ENCODE measurements at regions not wholly inside any gene's neighbourhood (a gene's known extent, or its start where the extent isn't known, plus 50 kb on each side); places are given as distances from the start of the nearest gene placed in this dataset.

DNA sequence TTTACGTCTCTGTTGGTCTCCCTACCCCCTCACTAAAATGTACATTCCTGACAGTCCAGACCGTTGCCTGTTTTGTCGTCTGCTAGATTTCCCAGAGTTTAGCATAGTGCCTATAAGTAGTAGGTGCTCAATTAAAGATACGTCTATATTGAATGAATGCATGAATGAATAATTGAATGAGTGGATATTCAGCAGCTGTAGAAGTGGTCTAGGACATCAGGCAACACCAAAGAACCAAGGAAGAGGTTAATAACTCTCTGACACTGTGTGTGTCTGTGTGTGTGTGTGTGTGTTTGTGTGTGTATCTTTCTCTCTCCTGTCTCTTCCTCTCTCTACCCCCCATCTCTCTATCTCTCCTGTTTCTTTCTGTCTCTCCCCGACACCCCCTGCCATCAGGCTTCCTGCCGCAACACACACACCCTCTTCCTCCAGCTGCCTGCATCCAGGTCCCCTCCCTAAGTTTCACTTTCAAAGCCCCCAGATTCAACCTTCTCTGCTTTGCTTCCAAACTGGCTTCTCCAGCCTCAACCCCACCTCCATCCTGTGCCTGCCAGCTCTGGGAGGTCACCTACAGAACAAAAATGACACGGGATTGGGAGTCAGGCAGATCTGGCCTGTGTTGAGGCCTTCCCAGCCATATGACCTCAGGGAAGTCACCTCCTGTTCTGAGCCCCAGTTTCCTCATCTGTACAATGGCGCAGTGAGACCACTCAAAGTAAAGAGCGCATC lies 119.9 kb upstream of the NCOR2 start:
- H3K27ac ChIP-seq, result peak overlapping the region; percentile 82
- DNase-seq, result no peak

DNA sequence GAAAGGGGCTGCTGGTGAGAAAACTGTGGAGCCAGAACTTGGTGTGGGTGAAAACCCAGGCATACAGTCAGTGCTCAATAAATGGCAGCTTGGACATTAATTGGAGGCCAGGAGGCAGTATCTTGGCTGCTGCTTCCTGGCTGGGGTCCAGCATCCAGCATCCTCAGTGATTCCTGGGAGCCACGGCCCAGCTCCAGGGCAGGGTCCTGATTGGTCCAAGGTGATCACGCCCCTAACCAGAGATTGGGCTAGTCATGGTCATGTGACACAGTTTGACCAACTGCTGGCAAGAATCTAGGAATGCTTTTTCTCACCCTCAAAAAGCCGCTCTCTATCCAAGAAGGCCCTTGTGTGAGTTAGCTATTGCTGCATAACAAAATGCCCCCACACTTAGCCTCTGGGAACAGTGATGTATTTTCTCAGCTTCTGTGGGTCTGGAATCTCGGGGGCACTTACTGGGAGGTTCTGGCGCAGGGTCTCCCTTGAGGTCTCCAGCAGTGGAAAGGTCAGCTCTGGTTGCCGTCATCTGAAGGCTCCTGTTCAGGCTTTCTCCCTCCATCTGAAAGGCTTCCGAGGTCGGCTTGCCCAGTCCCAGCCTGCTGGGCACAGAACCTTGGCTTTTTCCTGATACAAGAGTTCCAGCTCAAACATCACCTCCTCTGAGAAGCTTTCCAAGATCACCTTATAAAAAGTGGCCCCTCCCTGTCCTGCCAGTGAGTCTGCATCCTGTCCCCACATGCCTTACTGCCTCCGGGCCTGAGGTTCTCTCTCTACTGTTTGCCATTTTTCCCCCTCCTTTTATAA lies 119.2 kb upstream of the NCOR2 start:
- H3K36me3 ChIP-seq, result no peaks in the 10 kb centered on the region
- H3K27ac ChIP-seq, result peak overlapping the region; percentile 82
- no peak for DNase-seq
- H3K9me3 ChIP-seq (ENCODE audit: severe bottlenecking), result peaks cover 3% of the 10 kb centered on the region
- no peak overlapping the region for H3K4me3 ChIP-seq (ENCODE audit: low read depth, low read length)
- H3K27me3 ChIP-seq (ENCODE audit: insufficient read depth, low read depth, severe bottlenecking), result no peaks in the 10 kb centered on the region
- TF ChIP-seq, protein P1, sequence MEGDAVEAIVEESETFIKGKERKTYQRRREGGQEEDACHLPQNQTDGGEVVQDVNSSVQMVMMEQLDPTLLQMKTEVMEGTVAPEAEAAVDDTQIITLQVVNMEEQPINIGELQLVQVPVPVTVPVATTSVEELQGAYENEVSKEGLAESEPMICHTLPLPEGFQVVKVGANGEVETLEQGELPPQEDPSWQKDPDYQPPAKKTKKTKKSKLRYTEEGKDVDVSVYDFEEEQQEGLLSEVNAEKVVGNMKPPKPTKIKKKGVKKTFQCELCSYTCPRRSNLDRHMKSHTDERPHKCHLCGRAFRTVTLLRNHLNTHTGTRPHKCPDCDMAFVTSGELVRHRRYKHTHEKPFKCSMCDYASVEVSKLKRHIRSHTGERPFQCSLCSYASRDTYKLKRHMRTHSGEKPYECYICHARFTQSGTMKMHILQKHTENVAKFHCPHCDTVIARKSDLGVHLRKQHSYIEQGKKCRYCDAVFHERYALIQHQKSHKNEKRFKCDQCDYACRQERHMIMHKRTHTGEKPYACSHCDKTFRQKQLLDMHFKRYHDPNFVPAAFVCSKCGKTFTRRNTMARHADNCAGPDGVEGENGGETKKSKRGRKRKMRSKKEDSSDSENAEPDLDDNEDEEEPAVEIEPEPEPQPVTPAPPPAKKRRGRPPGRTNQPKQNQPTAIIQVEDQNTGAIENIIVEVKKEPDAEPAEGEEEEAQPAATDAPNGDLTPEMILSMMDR (IDR thresholded peaks at IDR 0.05; ENCODE audit: low read depth, low read length), result no peak

More for the DNA sequence above, 119.9 kb upstream of the NCOR2 start:
- H3K4me3 ChIP-seq (ENCODE audit: low read depth, low read length), result no peak overlapping the region
- no peaks in the 10 kb centered on the region for H3K36me3 ChIP-seq
- TF ChIP-seq, protein P1 (IDR thresholded peaks at IDR 0.05; ENCODE audit: low read depth, low read length), result no peak
- H3K27me3 ChIP-seq (ENCODE audit: insufficient read depth, low read depth, severe bottlenecking), result no peaks in the 10 kb centered on the region
- H3K9me3 ChIP-seq (ENCODE audit: severe bottlenecking), result peaks cover 11% of the 10 kb centered on the region

DNA sequence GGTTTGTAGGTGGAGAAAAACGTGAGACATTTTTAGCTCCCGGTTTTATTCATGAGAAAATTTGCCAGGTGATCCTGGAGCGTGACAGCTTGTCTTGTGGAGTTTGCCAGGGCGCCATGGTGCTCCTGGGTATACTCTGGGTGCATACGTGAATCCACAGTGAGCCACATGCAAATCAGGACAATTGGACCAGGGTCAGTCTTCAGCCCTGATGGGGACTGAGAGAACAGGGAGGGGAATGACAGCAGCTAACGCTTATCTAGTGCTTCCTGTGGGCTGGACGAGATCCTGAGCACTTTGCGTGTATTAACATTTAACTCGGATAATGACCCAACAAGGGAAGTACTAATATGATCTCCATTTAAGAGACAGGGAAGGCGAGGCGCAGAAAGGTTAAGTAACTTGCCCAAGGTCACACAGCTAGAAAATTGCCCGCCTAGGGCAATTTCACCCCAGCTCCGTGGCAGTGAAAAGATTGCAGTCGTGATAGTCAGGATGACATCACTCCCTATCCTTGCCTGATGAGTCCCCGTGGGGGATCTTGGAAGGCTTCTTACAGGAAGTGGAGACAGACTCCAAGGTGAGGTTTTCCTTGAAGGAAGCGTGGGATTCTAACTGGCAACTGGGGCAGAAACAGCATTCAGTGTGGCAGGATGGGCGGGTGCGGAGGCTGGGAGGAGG lies 118.4 kb upstream of the NCOR2 start:
- no peak overlapping the region for H3K4me3 ChIP-seq (ENCODE audit: low read depth, low read length)
- no peaks in the 10 kb centered on the region for H3K9me3 ChIP-seq (ENCODE audit: severe bottlenecking)

DNA sequence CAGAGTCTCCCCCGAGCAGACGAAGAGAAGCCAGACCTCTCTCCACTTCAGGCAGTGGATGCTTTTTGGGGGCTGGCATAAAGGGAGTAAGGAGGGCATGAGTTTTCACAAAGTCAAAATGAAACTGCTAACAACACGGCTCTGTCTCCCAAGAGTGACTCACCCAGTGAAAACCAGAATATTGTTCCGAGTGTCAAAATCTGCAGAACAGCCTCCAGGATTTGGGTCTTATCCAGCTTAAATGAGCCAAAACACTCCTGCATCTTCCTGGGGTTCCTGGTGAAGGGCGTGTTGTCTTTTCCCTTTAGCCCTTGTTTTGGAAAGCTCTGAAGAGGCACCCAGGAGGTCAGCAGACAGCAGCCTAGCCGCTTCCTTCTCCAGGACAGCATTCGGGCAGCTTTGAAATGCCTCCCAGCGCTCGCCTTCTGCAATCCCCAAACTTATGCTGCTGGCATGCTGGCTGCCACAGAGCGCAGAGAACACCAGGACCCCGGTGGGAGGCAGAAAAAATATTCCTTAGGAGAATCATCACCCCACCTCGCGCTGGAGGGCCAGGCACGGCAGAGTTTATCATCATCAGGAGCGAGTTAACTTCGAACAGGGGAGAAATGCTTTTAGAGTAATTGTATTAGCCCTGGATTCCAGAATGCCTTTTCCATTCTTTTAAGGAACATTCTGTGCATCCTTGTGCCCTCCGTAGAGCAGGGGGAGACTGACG lies 117.7 kb upstream of the NCOR2 start:
- Histone ChIP-seq H3K27me3 (ENCODE audit: insufficient read depth, low read depth, severe bottlenecking) (no peaks in the 10 kb centered on the region), H3K27ac (peak overlapping the region; percentile 47), H3K9me3 (ENCODE audit: severe bottlenecking) (no peaks in the 10 kb centered on the region), H3K36me3 (no peaks in the 10 kb centered on the region), H3K4me3 (ENCODE audit: low read depth, low read length) (no peak overlapping the region)
- TF ChIP-seq, protein P1 (IDR thresholded peaks at IDR 0.05; ENCODE audit: low read depth, low read length), result no peak
- no peak for DNase-seq

More for the DNA sequence above, 118.4 kb upstream of the NCOR2 start:
- no peaks in the 10 kb centered on the region for H3K27me3 ChIP-seq (ENCODE audit: insufficient read depth, low read depth, severe bottlenecking)
- no peaks in the 10 kb centered on the region for H3K36me3 ChIP-seq
- no peak for DNase-seq
- TF ChIP-seq, protein P1 (IDR thresholded peaks at IDR 0.05; ENCODE audit: low read depth, low read length), result no peak
- H3K27ac ChIP-seq, result peak overlapping the region; percentile 47; the same call in 1 of the 2 replicates

DNA sequence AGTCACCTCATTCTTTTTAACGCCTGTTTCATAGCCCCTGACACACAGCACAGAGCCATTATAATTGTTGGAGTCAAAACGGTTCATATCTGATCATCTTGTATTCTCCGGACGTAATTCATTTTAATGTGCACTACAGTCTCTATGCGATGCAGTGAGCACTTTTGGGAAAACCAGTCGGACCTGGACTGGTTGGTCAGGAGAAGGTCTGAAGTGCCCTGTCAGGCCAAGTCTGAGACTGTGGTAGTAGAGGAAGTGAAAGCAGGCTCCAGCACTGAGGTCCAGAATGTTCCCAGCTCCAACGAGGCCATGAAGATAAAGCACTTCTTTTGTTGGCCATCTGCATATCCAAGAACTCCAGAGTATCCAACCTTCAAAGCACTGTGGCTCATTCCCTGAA lies 117.1 kb upstream of the NCOR2 start:
- H3K9me3 ChIP-seq (ENCODE audit: severe bottlenecking), result no peaks in the 10 kb centered on the region
- TF ChIP-seq, protein P1 (IDR thresholded peaks at IDR 0.05; ENCODE audit: low read depth, low read length), result no peak
- H3K27me3 ChIP-seq (ENCODE audit: insufficient read depth, low read depth, severe bottlenecking), result no peaks in the 10 kb centered on the region
- no peaks in the 10 kb centered on the region for H3K36me3 ChIP-seq
- no peak overlapping the region for H3K4me3 ChIP-seq (ENCODE audit: low read depth, low read length)
- no peak for DNase-seq
- H3K27ac ChIP-seq, result peak overlapping the region; percentile 47

Data from WERI-Rb-1 (cell line).